SK-N-MC (cell line): ENCODE measurements at regions not wholly inside any gene's neighbourhood (a gene's known extent, or its start where the extent isn't known, plus 50 kb on each side); places are given as distances from the start of the nearest gene placed in this dataset.

Experiments used
- EZH2 ChIP-seq: fragments of 200-600 bp; sonication (generic); IDR thresholded peaks from one replicate; pipeline ENCODE4 v1.6.1; 2017; ENCODE audit warnings: antibody characterized with exemption
- POLR2AphosphoS5 ChIP-seq: IDR thresholded peaks from 2 replicates; pipeline ENCODE4 v1.6.1; 2012; ENCODE audit warnings: mild to moderate bottlenecking, low read depth, low read length, borderline replicate concordance

GRCh38 chr9:3586066-3586465 is 60.3 kb upstream of the RFX3 start:
- TF ChIP-seq EZH2 (no peak), POLR2AphosphoS5 (no peak)
